HG03460 (cell line): ENCODE measurements at regions not wholly inside any gene's neighbourhood (a gene's known extent, or its start where the extent isn't known, plus 50 kb on each side); places are given as distances from the start of the nearest gene placed in this dataset.
A peak's percentile ranks its signal among the peaks of the same experiment; 100 is the strongest.
"Not testable (repeated sequence)": the region's sequence is repeated elsewhere in the genome, so short reads cannot be mapped to it uniquely, and the experiment has no call there.

Experiments used
- ATAC-seq: cut with Tn5 transposase; IDR thresholded peaks from one replicate; pipeline ENCODE4 v1.9.1; 2021; ENCODE audit not compliant: unreplicated experiment

- peak; percentile 64 for ATAC-seq
Observed at GRCh38 chr6:135129136-135129856, 51.8 kb upstream of the MYB start.

GRCh38 chr6:135128268-135128914 lies 52.7 kb upstream of the MYB start:
- ATAC-seq: peak; percentile 83

- no peak for ATAC-seq
Observed at GRCh38 chr6:135126729-135127128, 54.4 kb upstream of the MYB start.

DNA sequence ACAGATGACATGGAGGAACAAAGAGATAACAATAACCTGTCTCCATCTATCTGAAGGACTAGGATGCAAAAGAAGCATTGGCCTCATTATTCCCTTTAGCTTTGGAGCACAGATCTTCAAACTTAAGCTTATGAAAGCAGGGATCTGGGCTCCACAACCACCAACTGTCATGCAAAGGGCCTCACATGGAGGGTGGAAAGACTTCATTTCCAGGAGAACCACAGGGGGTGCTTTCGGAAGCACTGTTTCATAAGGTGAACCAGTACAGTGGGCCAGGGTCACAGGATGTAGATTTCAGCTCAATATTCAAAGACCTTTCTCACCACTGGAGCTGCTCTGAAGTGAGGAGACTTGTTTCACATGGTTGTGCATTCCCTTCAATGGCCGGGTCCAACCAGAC lies 55.1 kb upstream of the MYB start:
- no peak for ATAC-seq

DNA sequence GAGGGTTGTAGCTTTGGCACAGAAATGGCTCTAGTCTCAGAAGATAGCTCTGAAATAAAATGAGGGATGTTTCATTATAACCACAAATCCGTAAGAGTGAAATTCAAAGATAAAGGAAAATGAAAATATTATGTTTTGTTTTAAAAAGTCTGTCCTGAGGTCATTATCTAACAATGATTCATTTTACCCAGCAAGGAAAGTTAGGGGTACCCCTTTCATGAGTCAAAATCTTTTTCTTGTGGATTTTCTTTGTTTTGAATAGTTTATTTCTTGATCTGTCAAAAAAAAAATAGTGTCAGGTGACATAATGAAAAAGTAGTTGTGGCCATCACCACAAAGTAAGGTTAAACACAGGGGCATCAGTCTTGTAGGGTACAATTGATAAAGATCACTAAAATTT lies 59.7 kb upstream of the MYB start:
- no peak for ATAC-seq

GRCh38 chr6:135118134-135118730 lies 62.9 kb upstream of the MYB start:
- no peak for ATAC-seq

GRCh38 chr6:135117413-135117968 lies 62.9 kb upstream of the HBS1L start:
- no peak for ATAC-seq

- ATAC-seq: no peak
Observed at GRCh38 chr6:135116571-135116970, 61.9 kb upstream of the HBS1L start.

DNA sequence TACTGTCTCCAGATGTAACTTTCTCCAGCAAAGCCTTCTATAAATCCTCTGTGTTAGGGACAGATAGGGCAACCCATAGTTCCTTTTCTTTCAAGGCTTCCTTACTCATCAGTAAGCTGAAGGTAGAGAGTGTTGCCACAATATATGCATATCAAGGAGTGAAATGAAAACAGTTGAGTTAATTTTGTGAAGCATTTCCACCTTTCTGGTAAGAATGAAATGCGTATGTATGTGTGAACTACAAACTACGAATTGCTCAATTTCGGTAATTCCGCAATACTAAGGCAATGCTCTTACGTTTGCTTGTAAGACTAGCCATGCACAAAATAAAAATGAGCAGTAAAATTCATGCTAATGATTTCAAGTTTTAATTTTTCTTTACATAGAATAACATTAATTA lies 61.2 kb upstream of the HBS1L start:
- no peak for ATAC-seq

GRCh38 chr6:135115411-135115810 lies 60.8 kb upstream of the HBS1L start:
- no peak for ATAC-seq

DNA sequence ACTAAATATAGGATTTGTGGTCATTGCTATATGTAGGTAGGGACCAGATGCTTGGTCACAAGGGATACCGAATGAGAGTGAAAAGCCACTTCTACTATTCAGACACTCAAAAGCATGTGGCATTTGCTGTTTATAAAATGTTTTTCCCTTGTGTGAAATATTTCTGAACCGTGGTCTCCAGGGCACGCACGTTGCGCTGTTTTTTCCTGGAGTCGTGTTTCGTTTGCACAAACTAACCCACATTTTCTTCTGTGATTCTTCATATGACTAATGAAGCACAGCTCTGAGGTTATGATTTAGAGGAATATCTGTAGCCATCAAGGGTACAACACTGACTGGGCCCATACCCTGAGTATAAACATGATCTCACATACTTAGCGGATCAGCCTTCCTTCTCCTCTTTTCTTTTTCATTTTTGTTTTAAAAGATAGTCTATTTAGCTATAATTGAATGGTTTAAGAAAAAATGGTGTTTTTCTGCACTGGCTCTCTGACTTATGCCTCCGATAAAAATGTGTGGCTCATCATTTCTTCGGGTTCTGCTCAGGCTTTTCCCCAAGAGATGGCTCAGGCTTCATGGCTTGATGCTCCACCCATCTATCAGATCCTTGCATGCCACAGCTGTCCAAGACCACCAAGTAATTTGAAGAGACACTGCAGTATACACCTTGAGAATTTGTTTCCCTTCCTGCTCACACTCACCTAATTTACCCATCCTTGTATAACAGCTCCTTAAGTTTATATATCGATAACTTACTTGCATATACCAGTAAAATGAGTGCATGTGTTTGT lies 59.9 kb upstream of the HBS1L start:
- ATAC-seq: peak; percentile 57

DNA sequence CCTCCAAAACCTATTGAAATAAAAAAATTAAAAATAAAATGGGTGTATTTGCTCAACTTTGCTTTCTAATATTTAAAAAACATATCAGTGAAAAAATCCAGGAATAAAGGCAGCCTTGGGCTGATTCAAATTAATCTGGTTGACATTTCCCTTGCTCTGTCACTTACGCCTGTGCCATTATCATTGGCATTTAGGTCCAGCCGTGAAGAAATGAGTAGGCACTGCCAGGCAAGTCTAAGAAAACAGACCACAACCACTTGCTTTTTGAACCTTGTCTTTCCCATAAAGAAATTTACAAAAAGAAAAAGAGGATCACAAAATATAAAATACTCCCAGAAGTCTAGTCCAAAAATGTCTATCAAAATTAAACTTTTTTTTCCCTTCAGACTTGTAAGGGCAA lies 59.2 kb upstream of the HBS1L start:
- no peak for ATAC-seq

DNA sequence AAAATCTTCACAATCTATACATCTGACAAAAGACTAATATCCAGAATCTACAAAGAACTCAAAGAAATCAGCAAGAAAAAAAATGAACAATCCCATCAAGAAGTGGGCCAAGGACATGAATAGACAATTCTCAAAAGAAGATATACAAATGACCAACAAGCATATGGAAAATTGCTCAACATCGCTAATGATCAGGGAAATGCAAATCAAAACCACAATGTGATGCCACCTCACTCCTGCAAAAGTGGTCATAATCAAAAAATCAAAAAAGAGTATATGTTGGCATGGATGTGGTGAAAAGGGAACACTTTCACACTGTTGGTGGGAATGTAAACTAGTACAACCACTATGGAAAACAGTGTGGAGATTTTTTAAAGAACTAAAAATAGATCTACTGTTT lies 58.3 kb upstream of the HBS1L start:
- not testable (repeated sequence) for ATAC-seq

GRCh38 chr6:135110261-135110781 lies 55.7 kb upstream of the HBS1L start:
- not testable (repeated sequence) for ATAC-seq

DNA sequence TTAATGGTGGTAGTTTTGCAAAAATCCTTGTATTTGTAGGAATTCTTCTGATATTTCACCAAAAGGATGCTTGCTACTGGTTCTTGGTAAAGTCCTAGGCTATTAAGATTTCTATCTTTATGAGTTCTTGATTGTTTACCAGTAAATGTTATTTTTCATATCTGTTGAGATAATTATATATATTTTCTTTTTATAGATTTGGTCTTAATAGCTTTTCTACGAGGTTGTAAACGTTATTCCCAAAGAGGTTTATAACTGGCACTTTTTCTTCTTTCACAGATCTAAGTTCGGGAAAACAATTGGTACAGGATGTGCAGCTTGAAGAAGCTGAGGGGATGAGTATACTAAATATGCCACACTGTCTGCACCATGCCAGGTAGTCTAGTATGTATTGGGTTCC lies 55.1 kb upstream of the HBS1L start:
- no peak for ATAC-seq

GRCh38 chr6:135108692-135109091 lies 54.1 kb upstream of the HBS1L start:
- ATAC-seq: no peak

- ATAC-seq: no peak
Observed at GRCh38 chr6:135106611-135107010, 52.0 kb upstream of the HBS1L start.

GRCh38 chr6:135105710-135106109 lies 51.1 kb upstream of the HBS1L start:
- no peak for ATAC-seq

DNA sequence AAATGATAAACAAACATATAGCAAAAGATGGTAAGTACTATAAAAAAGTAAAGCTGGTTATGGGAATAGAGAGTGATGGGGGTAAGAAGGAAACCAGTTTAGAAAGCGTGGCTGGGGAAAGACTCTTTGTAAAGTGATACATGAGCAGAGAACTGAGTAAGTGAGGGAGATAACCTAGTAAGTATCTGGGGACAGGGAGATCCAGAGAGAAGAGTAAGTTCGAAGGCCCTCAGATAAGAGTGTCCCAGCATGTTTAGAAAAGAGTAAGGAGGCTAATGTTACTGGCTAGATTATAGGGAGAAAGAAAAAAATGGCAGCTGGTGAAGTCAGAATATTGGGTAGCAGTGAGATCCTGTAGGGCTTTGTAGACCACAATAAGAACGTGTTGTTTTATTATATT lies 50.7 kb upstream of the HBS1L start:
- no peak for ATAC-seq
